Tibial nerve (tissue), 4 donors: ENCODE measurements at regions not wholly inside any gene's neighbourhood (a gene's known extent, or its start where the extent isn't known, plus 50 kb on each side); places are given as distances from the start of the nearest gene placed in this dataset.

Experiments
- EP300 ChIP-seq, 2 donors: sonication (generic); formaldehyde crosslinking; IDR thresholded peaks; one replicate each; pipeline ENCODE4 v1.6.1; 2017; ENCODE audit warnings: antibody characterized with exemption in 2 of 2, mild to moderate bottlenecking in 1 of 2
- POLR2A ChIP-seq, 2 donors: fragments of 450-650 bp; IDR thresholded peaks; one replicate each; pipeline ENCODE4 v1.6.1; 2017; ENCODE audit warnings: antibody characterized with exemption in 2 of 2, mild to moderate bottlenecking in 2 of 2, moderate library complexity in 2 of 2
- TF ChIP-seq, protein P1 (sequence below), 5 experiments: fragments of 200-600 bp in 3 of 5; fragments of 450-650 bp in 2 of 5; sonication (generic) in 3 of 5; IDR thresholded peaks; one replicate each; pipeline ENCODE4 v1.5.1; 2016 to 2019; ENCODE audit warnings: antibody characterized with exemption in 5 of 5, mild to moderate bottlenecking in 3 of 5, moderate library complexity in 2 of 5

DNA sequence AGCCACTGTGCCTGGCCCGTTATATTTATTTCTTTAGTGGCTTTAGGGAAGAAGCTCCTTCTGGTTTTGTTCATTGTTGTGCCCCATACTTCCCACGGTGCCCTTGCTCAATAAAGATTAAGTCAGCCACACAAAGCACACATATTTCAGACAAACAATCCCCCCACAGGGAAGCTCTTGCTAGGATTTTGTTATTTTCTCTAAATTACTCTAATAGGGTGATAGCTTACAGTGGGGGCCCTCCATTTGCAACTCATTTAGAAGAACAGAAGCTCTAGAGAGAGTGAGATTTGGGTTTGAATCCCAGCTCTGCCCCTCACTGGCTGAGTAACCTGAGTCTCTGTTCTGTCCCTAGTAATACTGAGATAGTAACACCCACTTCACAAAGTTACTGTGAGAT, 499.9 kb downstream of the GRIN2A start:
- TF ChIP-seq, protein P1, sequence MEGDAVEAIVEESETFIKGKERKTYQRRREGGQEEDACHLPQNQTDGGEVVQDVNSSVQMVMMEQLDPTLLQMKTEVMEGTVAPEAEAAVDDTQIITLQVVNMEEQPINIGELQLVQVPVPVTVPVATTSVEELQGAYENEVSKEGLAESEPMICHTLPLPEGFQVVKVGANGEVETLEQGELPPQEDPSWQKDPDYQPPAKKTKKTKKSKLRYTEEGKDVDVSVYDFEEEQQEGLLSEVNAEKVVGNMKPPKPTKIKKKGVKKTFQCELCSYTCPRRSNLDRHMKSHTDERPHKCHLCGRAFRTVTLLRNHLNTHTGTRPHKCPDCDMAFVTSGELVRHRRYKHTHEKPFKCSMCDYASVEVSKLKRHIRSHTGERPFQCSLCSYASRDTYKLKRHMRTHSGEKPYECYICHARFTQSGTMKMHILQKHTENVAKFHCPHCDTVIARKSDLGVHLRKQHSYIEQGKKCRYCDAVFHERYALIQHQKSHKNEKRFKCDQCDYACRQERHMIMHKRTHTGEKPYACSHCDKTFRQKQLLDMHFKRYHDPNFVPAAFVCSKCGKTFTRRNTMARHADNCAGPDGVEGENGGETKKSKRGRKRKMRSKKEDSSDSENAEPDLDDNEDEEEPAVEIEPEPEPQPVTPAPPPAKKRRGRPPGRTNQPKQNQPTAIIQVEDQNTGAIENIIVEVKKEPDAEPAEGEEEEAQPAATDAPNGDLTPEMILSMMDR (IDR thresholded peaks at IDR 0.05) = no peak
- TF ChIP-seq POLR2A (IDR thresholded peaks at IDR 0.05) = no peak
- no peak for TF ChIP-seq EP300 (IDR thresholded peaks at IDR 0.05)
